GM12878 (cell line): ENCODE measurements at regions not wholly inside any gene's neighbourhood (a gene's known extent, or its start where the extent isn't known, plus 50 kb on each side); places are given as distances from the start of the nearest gene placed in this dataset.

Experiments used
- ATAC-seq: fragments of 200-7000 bp; cut with Tn5 transposase; 3 replicates; pipeline ENCODE4 v1.9.1; 2020; ENCODE audit warnings: mild to moderate bottlenecking, moderate library complexity
- BruUV-seq: library from RNA; stranded (reverse); fragments of 400-500 nt; replicated peaks from 2 replicates; lab custom pipeline; 2021; lab: Mats Ljungman, UMichigan
- CTCF ChIA-PET: fragments of 300-600 bp; sonication (Branson Sonifier 250); formaldehyde crosslinking; extraction: SDS; loops from one replicate; lab custom pipeline; 2021; ENCODE audit warnings: inconsistent platforms; lab: Yijun Ruan, JAX
- POLR2A ChIA-PET: fragments of 350-600 bp; formaldehyde crosslinking; extraction: SDS; loops from one replicate; lab custom pipeline; 2021; ENCODE audit warnings: inconsistent platforms; lab: Charles Lee
- RAD21 ChIA-PET: fragments of 300-600 bp; sonication (Branson Sonifier 250); formaldehyde crosslinking; loops from one replicate; lab custom pipeline; 2023; ENCODE audit warnings: antibody characterized with exemption; ENCODE audit not compliant: unreplicated experiment; lab: Charles Lee
- SMC1A ChIA-PET: fragments of 300-600 bp; sonication (Branson Sonifier 250); formaldehyde crosslinking; loops from one replicate; lab custom pipeline; 2023; ENCODE audit not compliant: unreplicated experiment, uncharacterized antibody; lab: Charles Lee
- DNase-seq: peaks from one replicate; pipeline ENCODE4 v3.0.0-alpha.2; 2011; ENCODE audit warnings: low read depth, low spot score
- FAIRE-seq: peaks from 3 replicates; lab custom pipeline; 2011; peaks lifted over from hg19 to GRCh38; lab: Jason Lieb, UNC
- H2AFZ ChIP-seq: 2 replicates; pipeline ENCODE4 v1.6.0; 2011; ENCODE audit warnings: low read depth, low read length, control low read depth; ENCODE audit not compliant: control insufficient read depth
- H3K27ac ChIP-seq: 2 replicates; pipeline ENCODE4 v1.5.1; 2011; ENCODE audit warnings: control low read depth; ENCODE audit not compliant: control insufficient read depth, insufficient read depth
- H3K27me3 ChIP-seq, 2 experiments: replicated peaks in 1 of 2; 2 replicates each; pipeline versions ENCODE4 v1.6.0 to v1.6.1; 2011; ENCODE audit warnings: low read length in 1 of 2; ENCODE audit not compliant: control insufficient read depth in 2 of 2, insufficient read depth in 2 of 2
- H3K36me3 ChIP-seq, 2 experiments: 2 replicates each; pipeline ENCODE4 v1.5.1; 2011; ENCODE audit warnings: low read length in 1 of 2; ENCODE audit not compliant: control insufficient read depth in 2 of 2, insufficient read depth in 2 of 2
- H3K4me1 ChIP-seq: 2 replicates; pipeline ENCODE4 v1.6.1; 2011; ENCODE audit warnings: mild to moderate bottlenecking, low read length, moderate library complexity, mixed read lengths; ENCODE audit not compliant: control insufficient read depth, insufficient read depth
- H3K4me2 ChIP-seq: 2 replicates; pipeline ENCODE4 v1.6.0; 2011; ENCODE audit warnings: control low read depth; ENCODE audit not compliant: control insufficient read depth, insufficient read depth
- H3K4me3 ChIP-seq: fragments of 200-600 bp; sonication (generic); 2 replicates; pipeline ENCODE4 v1.5.1; 2016
- H3K79me2 ChIP-seq: 2 replicates; pipeline ENCODE4 v1.6.0; 2011; ENCODE audit warnings: low read length; ENCODE audit not compliant: control insufficient read depth, insufficient read depth
- H3K9ac ChIP-seq: 2 replicates; pipeline ENCODE4 v1.8.0; 2011; ENCODE audit warnings: low read length, control low read depth, mixed read lengths; ENCODE audit not compliant: control insufficient read depth, insufficient read depth
- H3K9me3 ChIP-seq: replicated peaks from 3 replicates; pipeline ENCODE4 v1.5.1; 2011; ENCODE audit warnings: mild to moderate bottlenecking, low read length; ENCODE audit not compliant: control insufficient read depth, insufficient read depth
- H4K20me1 ChIP-seq: 2 replicates; pipeline ENCODE4 v1.6.0; 2011; ENCODE audit not compliant: control insufficient read depth, insufficient read depth
- CEBPB ChIP-seq, 2 experiments: fragments of 150-350 bp in 1 of 2; IDR thresholded peaks; 2 replicates each; pipeline ENCODE4 v1.6.1; 2012 to 2014; ENCODE audit warnings: low read depth in 2 of 2, low read length in 2 of 2, borderline replicate concordance in 1 of 2, inconsistent platforms in 1 of 2
- EP300 ChIP-seq, 2 experiments: fragments of 150-350 bp in 1 of 2; IDR thresholded peaks; 2 replicates each; pipeline ENCODE4 v1.6.1; 2011 to 2012; ENCODE audit warnings: low read depth in 2 of 2, low read length in 2 of 2, borderline replicate concordance in 1 of 2, improper control_type of control experiment in 1 of 2, inconsistent platforms in 1 of 2; ENCODE audit not compliant: control insufficient read depth in 1 of 2
- FOS ChIP-seq: IDR thresholded peaks from 3 replicates; pipeline ENCODE4 v1.6.1; 2011; ENCODE audit warnings: borderline replicate concordance; ENCODE audit not compliant: insufficient read length; ENCODE audit errors: extremely low read depth
- IRF4 ChIP-seq: IDR thresholded peaks from 2 replicates; pipeline ENCODE4 v1.6.1; 2011; ENCODE audit warnings: low read depth, low read length
- JUND ChIP-seq: IDR thresholded peaks from 2 replicates; pipeline ENCODE4 v1.6.1; 2012; ENCODE audit warnings: low read depth, mild to moderate bottlenecking, low read length, improper control_type of control experiment, moderate library complexity
- NFIC ChIP-seq: IDR thresholded peaks from 2 replicates; pipeline ENCODE4 v1.6.1; 2012; ENCODE audit warnings: low read depth, mild to moderate bottlenecking, inconsistent platforms, low read length, moderate library complexity
- POLR2AphosphoS2 ChIP-seq: IDR thresholded peaks from 2 replicates; pipeline ENCODE4 v1.6.1; 2011; ENCODE audit warnings: low read depth, mild to moderate bottlenecking, low read length, improper control_type of control experiment, moderate library complexity
- WGBS: methylation state at CpG from one replicate; pipeline ENCODE4 v1.1.6; 2016; ENCODE audit warnings: low lambda C conversion rate; ENCODE audit not compliant: insufficient replicate concordance, insufficient coverage; ENCODE audit errors: missing lambda C conversion rate; 5-methylcytosine and 5-hydroxymethylcytosine counted together
- in situ Hi-C: fragments of 300-500 bp; cut with MboI; formaldehyde crosslinking; loops from 9 replicates; pipeline ENCODE4 v1.14.3; 2018; ENCODE audit warnings: mixed read lengths
- intact Hi-C: fragments of 100-400 bp; cut with micrococcal nuclease; formaldehyde crosslinking; loops from one replicate; pipeline ENCODE4 v1.14.2; 2022; ENCODE audit not compliant: unreplicated experiment
- TF ChIP-seq, protein P1 (sequence below): fragments of 450-650 bp; IDR thresholded peaks from 2 replicates; pipeline ENCODE4 v1.6.1; 2018; ENCODE audit warnings: borderline replicate concordance, mild to moderate bottlenecking; ENCODE audit not compliant: partially characterized antibody
- TF ChIP-seq, protein P2 (sequence below): fragments of 450-650 bp; formaldehyde crosslinking; IDR thresholded peaks from 2 replicates; pipeline ENCODE4 v1.5.0; 2022; ENCODE audit warnings: mild to moderate bottlenecking, missing genetic modification characterization

DNA sequence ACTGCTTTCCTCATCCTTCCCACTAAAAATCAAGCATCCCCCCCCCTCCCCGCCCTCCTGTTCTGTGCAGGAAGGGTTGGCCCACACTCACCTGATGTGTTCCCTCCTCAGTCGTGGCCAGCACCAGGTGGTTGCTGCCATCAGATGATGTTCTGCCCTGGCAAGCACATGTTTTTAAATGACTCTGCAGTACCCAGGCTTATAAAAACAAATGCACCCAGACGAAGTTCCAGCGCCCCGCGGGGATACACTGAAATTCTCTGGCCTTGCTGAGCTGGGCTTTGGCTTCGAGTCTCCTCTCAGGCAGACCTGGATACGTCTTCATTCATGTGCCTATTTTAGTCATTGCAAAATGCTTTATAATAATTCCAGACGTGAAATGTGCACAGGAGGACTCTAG, 316.3 kb downstream of the DLEU7 start:
- ChIA-PET RAD21 (no interaction called here), CTCF (no interaction called here), SMC1A (interaction anchor here (0.9 kb wide), 1 partner anchor 385 kb away, joined by 3 read pairs; no protein-coding TSS in a partner anchor), POLR2A (no interaction called here)
- ATAC-seq (no peak), FAIRE-seq (no peak), DNase-seq (no peak)
- BruUV-seq, result no TSS peak
- 11% methylated on average over 8 of the region's 9 CpGs for WGBS
- no peak overlapping the region for H3K4me2 ChIP-seq
- no peaks in the 10 kb centered on the region for H3K9me3 ChIP-seq
- H3K36me3 ChIP-seq, result no peaks in the 10 kb centered on the region
- no peak overlapping the region for H2AFZ ChIP-seq
- no peaks in the 10 kb centered on the region for H3K79me2 ChIP-seq
- no peaks in the 10 kb centered on the region for H4K20me1 ChIP-seq
- peaks cover 5 to 12% of the 10 kb centered on the region in 2 experiments for H3K27me3 ChIP-seq
- in situ Hi-C loops, result loop anchor here (5.0 kb wide), 1 partner anchor 550 kb away; no protein-coding TSS in a partner anchor
- no peak overlapping the region for H3K9ac ChIP-seq
- intact Hi-C loops, result no loop called here
- TF ChIP-seq NFIC (no peak), CEBPB (IDR thresholded peaks at IDR 0.05; ENCODE audit: borderline replicate concordance in 1 of 2, low read depth in 2 of 2, low read length in 2 of 2) (no peak)
- H3K4me1 ChIP-seq, result no peaks in the 10 kb centered on the region
- no peak overlapping the region for H3K4me3 ChIP-seq
- H3K27ac ChIP-seq, result no peak overlapping the region

DNA sequence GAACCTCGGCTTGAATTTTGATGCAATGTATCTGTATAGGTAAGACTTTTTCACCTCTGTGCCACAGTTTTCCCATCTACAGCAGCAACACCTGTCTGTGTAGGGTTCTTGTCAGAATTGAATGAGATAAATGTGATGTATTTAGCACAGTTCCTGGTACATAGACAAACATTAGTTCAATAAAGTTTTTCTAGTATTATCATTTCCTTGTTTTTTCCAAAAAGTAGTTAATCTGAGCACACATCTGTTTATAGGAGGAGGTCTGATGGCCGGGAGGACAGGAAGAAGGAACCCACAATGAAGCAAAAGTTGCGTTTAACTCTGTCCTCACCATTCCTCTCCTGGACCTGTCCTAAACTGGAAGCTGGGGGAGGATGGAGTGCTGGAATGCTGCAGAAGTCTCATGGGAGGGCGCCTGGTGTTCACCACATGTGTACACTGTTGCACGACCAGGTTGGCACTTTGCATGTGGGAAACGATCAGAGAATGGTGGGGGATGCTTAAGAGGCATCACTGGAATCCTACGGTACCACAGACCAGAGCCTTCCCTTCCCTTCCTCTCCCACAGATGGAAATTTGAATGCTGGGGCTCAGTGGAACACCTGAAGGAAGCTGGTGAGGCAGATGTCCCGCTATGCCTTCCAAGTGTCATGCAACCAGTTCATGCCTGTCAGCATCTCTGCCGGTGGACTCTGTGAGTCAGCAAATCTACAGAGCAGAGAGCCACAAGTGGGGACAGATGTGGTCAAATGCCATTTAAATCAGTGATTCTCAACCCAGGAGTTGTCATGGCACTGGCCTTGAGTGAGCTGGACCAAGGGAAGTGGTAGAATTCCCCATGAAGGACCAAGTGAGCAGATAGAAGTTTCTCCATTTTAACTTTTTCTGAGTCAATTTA, 315.6 kb downstream of the DLEU7 start:
- H3K27ac ChIP-seq, result no peak overlapping the region
- H3K9me3 ChIP-seq, result no peaks in the 10 kb centered on the region
- DNase-seq, result no peak
- no peak overlapping the region for H3K4me3 ChIP-seq
- FAIRE-seq, result peak; percentile 54
- H3K79me2 ChIP-seq, result no peaks in the 10 kb centered on the region
- WGBS, result 2% methylated on average over 9 of the region's 9 CpGs
- H4K20me1 ChIP-seq, result no peaks in the 10 kb centered on the region
- ATAC-seq, result no peak
- RAD21 ChIA-PET, result no interaction called here
- H2AFZ ChIP-seq, result no peak overlapping the region
- CTCF ChIA-PET, result interaction anchor here (4.9 kb wide), 1 partner anchor 551 kb away, joined by 22 read pairs; no protein-coding TSS in a partner anchor
- H3K9ac ChIP-seq, result no peak overlapping the region
- intact Hi-C loops, result no loop called here
- no TSS peak for BruUV-seq
- peaks cover 5 to 9% of the 10 kb centered on the region in 2 experiments for H3K27me3 ChIP-seq
- H3K4me1 ChIP-seq, result no peaks in the 10 kb centered on the region
- POLR2A ChIA-PET, result no interaction called here
- in situ Hi-C loops, result loop anchor here (5.0 kb wide), 1 partner anchor 551 kb away; no protein-coding TSS in a partner anchor
- H3K4me2 ChIP-seq, result no peak overlapping the region
- SMC1A ChIA-PET, result no interaction called here
- H3K36me3 ChIP-seq, result no peaks in the 10 kb centered on the region
- TF ChIP-seq IRF4, result no peak
- TF ChIP-seq FOS, result no peak
- TF ChIP-seq, protein P1, sequence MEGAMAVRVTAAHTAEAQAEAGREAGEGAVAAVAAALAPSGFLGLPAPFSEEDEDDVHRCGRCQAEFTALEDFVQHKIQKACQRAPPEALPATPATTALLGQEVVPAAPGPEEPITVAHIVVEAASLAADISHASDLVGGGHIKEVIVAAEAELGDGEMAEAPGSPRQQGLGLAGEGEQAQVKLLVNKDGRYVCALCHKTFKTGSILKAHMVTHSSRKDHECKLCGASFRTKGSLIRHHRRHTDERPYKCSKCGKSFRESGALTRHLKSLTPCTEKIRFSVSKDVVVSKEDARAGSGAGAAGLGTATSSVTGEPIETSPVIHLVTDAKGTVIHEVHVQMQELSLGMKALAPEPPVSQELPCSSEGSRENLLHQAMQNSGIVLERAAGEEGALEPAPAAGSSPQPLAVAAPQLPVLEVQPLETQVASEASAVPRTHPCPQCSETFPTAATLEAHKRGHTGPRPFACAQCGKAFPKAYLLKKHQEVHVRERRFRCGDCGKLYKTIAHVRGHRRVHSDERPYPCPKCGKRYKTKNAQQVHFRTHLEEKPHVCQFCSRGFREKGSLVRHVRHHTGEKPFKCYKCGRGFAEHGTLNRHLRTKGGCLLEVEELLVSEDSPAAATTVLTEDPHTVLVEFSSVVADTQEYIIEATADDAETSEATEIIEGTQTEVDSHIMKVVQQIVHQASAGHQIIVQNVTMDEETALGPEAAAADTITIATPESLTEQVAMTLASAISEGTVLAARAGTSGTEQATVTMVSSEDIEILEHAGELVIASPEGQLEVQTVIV, result no peak
- no peak for TF ChIP-seq POLR2AphosphoS2
- no peak for TF ChIP-seq EP300 (IDR thresholded peaks at IDR 0.05; ENCODE audit: borderline replicate concordance in 1 of 2, control insufficient read depth in 1 of 2, low read depth in 2 of 2, low read length in 2 of 2)
- TF ChIP-seq JUND, result no peak
- TF ChIP-seq, protein P2, sequence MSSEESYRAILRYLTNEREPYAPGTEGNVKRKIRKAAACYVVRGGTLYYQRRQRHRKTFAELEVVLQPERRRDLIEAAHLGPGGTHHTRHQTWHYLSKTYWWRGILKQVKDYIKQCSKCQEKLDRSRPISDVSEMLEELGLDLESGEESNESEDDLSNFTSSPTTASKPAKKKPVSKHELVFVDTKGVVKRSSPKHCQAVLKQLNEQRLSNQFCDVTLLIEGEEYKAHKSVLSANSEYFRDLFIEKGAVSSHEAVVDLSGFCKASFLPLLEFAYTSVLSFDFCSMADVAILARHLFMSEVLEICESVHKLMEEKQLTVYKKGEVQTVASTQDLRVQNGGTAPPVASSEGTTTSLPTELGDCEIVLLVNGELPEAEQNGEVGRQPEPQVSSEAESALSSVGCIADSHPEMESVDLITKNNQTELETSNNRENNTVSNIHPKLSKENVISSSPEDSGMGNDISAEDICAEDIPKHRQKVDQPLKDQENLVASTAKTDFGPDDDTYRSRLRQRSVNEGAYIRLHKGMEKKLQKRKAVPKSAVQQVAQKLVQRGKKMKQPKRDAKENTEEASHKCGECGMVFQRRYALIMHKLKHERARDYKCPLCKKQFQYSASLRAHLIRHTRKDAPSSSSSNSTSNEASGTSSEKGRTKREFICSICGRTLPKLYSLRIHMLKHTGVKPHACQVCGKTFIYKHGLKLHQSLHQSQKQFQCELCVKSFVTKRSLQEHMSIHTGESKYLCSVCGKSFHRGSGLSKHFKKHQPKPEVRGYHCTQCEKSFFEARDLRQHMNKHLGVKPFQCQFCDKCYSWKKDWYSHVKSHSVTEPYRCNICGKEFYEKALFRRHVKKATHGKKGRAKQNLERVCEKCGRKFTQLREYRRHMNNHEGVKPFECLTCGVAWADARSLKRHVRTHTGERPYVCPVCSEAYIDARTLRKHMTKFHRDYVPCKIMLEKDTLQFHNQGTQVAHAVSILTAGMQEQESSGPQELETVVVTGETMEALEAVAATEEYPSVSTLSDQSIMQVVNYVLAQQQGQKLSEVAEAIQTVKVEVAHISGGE (CRISPR knock-in tag), result no peak
